ENCODE measurements at regions not wholly inside any gene's neighbourhood (a gene's known extent, or its start where the extent isn't known, plus 50 kb on each side); places are given as distances from the start of the nearest gene placed in this dataset.
"Not testable (repeated sequence)": the region's sequence is repeated elsewhere in the genome, so short reads cannot be mapped to it uniquely, and the experiment has no call there.

DNA sequence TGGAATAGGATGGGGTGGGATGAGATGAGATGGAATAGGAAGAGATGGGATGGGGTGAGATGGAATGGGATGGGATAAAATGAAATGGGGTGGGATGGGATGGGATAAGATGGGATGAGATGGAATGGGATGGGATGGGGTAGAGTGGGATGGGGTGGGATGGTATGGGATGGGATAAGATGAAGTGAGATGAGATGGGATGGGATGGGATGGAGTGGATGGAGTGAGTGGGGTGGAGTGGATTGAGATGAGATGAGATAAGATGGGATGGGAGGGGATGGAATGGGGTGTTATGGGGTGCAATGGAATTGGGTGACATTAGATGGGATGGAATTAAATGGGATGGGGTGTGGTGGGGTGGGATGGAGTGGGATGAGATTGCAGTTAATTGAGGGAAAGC, 279.2 kb upstream of the CDH5 start:
- DNase-seq, result no peak

DNA sequence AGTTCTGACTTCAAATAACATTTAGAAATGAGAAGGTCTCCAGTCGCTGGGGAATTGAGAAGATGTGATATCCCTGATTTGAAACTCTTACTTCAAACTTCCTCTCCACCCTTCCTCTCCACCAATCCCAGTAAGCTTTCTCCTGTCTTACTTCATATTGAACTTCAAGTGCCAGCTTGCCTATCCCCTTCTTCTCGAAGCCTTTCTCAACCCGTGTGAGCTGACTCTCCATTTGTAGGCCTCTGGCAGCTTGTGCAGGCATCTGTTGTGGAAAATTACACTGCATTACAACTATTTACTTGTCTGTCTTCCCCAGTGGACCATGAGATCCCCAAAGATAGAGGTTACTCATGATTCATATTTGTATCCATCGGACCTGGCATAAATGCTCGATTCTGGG, 280.8 kb upstream of the CDH5 start:
- no peak for DNase-seq

DNA sequence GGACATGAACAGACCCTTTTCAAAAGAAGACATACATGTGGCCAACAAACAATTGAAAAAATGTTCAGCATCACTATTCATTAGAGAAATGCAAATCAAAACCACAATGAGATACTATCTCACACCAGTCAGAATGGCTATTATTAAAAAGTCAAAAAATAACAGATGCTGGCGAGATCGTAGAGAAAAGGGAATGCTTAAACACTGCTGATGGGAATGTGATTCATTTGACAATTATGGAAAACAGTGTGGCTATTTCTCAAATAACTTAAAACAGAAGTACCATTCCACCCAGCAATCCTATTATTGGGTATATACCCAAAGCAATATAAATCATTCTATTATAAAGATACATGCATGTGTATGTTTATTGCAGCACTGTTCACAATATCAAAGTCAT, 281.8 kb upstream of the CDH5 start:
- DNase-seq, result not testable (repeated sequence)

- DNase-seq, result no peak
Observed at GRCh38 chr16:66084306-66084705, 282.2 kb upstream of the CDH5 start.

- no peak for DNase-seq
Observed at GRCh38 chr16:66083171-66083570, 283.3 kb upstream of the CDH5 start.

DNA sequence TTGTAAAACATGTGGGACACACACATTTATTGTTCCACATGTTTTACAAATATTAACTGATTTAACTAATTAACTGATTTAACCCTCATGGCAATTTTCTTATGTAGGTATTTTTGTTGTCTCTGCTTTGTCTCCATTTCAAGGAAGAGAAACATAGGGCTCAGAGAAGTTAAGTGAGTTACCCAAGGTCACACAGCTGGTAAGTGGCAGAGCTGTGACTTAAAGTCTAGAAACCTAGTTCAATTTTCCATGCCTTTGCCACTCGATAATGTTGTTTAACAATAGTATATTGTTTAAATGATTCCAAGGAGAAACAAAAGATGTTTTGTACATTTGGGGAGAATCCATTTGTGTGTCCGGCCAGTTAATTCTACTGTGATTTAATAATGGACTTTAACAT, 284.1 kb upstream of the CDH5 start:
- DNase-seq, result no peak

DNA sequence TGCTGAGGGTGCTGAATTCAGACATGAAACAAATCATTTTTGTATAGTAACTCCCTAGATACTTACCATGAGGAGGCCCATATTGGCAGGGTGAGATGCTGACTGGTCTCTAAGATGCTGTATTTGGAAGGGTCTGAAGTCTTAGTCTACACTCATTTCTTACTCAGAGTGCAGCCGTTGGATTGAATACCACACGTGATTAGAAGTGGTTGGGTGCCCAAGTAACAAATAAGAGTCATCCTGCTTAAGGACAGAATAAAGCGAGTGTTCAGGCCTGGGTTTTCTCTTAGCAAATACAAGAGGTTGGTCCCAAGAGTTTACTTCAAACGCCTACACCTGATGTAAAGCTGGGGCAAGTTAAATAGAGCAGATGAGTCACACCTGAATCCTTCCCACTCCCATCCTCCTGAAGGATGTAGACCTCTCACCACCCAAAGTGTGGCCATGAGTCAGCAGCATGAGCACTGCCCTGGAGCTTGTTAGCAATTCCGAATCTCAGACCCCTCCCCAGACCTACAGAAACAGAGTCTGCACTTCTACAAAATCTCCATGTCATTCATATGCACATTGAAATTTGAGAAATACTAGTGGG, 284.6 kb upstream of the CDH5 start:
- no peak for DNase-seq

DNA sequence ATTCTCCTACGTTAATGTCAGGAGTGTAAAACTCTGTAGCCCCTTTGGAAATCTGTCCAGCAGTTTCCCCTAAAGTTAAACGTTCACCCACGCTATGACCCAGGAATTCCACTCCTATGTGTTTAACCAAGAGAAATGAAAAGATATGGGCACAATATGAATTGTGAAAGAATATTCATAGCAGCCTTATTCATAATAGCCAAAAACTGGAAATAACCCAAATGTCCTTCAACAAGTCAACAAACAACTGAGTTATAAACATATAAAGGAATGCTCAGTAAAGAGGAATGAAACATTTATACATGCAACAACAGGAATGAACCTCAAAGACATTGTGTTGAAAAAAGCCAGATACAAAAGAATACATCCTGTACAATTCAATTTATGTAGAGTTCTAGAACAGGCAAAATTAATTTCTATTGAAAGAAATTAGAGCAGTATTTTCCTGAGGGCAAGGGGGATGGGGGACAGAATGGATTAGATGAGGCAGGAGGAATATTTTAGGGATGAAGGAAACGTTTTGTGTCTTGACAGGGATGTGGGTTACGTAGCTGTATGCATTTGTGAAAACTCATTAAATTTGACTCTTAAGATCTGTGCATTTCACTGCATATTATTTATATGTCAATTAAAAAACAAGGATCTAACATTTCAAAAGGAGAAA, 286.7 kb upstream of the CDH5 start:
- DNase-seq, result no peak

DNA sequence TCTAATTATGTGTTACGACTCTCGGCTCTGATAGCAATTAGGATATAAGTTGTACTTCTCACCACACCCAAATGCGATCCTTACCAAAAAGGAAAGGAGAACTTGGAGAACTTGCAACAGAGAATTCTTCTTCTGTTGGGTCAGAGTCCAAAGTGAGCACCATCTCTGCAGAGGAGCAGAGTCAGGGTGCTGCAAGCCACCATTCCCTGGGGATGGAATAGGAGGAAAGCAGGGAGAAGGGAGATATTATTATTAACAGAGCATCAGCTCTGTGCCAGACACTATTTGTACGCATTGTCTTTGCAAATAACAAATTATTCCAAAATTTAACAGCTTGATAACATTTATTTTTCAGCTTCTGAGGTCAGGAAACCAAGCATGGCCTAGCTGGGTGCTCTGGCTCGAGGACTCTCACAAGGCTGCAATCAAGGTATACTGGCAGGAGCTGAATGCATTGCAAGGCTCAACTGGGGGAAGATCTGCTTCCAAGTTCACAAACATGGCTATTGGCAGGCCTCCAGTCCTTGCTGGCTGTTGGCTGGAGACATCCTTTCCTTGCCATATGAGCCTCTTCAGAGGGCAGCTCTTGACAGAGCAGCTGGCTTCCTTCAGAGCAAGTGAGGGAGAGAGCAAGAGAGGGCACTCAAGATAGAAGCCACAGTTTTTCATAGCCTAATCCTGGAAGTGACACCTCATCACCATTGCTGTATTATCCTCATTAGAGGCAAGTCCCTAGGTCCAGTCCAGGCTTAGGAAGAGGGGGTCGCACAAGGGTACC, 296.2 kb upstream of the CDH5 start:
- no peak for DNase-seq

- DNase-seq, result no peak
Observed at GRCh38 chr16:66069587-66069986, 296.9 kb upstream of the CDH5 start.

GRCh38 chr16:66066404-66066803, 300.1 kb upstream of the CDH5 start:
- no peak for DNase-seq

GRCh38 chr16:66065925-66066324, 300.6 kb upstream of the CDH5 start:
- DNase-seq, result no peak

DNA sequence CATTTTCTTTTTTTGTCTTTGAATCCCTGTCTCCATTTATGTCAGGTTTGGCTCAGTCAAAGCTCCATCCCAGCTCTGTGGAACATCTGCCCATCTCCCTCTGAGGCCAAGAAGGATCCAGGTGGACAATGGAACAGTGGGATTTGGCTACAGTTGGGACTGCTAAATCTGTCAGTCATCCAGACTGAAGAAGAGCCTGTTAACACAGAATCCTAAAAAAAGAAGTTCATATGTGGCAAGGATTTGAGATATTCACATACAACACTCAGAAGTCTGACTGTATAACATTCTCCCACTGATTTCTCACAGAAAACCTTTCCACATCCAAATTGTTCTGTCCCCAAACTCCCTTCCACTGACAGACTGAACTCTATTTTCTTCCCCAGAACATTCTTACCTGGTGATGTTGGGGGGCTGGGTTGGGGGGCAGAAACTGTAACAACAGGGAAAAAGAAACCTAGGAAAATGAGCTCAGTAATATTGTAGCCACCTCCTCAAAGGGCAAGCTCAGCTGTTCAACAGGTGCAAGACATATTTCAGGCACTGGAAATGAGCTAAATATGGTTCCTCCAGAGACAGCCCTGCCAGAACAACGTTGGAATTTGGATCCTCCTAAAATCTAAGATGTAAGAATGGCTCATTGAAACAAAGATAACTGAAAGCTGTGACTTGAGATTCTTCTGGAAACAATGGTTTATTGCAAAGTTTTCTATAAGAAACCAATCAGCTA, 301.5 kb upstream of the CDH5 start:
- DNase-seq, result no peak

DNA sequence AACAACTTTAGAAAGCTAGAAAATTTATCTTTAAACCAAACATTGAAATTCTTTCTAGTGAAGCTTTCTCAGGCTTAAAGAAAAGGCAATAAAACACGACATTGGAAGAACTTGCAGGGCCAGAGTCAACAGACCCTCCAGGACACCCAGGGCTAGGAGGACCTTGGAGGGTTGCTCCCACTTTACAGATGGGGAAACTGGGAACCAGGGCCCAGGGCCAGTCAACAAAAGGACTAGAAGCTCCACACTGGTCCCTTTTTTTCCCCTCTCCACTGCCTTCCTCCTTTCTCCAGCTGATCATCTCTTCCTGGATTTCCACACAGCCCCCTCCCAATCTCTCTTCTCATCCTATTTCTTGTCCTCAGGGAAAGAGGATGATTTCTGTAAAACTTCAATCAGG, 307.7 kb upstream of the CDH5 start:
- DNase-seq, result no peak

- no peak for DNase-seq
Observed at GRCh38 chr16:66058172-66058691, 308.3 kb upstream of the CDH5 start.

DNA sequence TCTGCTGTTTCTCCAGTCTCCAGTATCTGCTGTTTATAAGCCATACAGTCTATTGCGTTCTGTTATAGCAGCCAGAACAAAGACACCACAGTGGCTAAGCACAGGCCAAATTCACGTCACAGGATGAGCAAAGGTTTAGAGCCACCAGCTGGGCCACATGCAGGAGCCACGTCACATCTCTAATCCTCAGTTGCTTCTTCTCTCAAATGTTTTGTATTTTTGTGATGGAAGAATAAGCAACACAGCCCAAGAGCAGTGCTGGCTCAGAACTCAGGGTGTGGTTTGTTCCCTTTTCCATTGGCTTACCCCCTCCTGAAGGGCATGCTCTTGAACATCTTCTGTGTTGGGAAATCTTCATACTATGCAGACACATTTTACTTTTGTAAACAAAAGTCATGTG, 309.4 kb upstream of the CDH5 start:
- DNase-seq, result no peak

GRCh38 chr16:66054095-66054494, 312.4 kb upstream of the CDH5 start:
- no peak for DNase-seq

GRCh38 chr16:66052745-66053144, 313.7 kb upstream of the CDH5 start:
- DNase-seq, result no peak

GRCh38 chr16:66050991-66051390, 315.5 kb upstream of the CDH5 start:
- no peak for DNase-seq

DNA sequence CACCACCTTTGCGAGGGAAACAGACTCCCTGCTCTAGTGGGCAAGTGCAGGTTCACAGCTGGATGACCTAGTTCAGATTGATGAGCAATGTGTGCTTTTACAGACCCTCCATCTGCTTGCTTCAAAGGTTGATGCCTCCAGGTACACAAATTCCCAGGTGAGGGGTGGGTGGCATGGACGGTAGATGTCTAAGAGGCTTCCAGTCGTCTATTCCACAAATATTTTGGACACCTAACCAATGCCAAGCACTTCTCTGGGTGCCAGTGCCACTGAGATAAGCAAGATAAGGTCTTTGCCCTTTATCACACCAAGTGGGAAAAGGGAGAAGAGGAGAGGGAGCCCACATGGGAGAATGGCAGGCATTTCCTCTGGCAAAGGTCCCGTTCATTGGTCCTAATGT, 316.6 kb upstream of the CDH5 start:
- no peak for DNase-seq

GRCh38 chr16:66045626-66046025, 320.9 kb upstream of the CDH5 start:
- no peak for DNase-seq

GRCh38 chr16:66044556-66044955, 321.9 kb upstream of the CDH5 start:
- no peak for DNase-seq

- no peak for DNase-seq
Observed at GRCh38 chr16:66044089-66044488, 322.4 kb upstream of the CDH5 start.

- no peak for DNase-seq
Observed at GRCh38 chr16:66043326-66043725, 323.2 kb upstream of the CDH5 start.
